WI38 (cell line): ENCODE measurements at regions not wholly inside any gene's neighbourhood (a gene's known extent, or its start where the extent isn't known, plus 50 kb on each side); places are given as distances from the start of the nearest gene placed in this dataset.

Experiments used
- H3K4me3 ChIP-seq: 2 replicates; pipeline ENCODE4 v1.5.1; 2011; ENCODE audit warnings: low read depth, mild to moderate bottlenecking, control low read depth, low read length
- CTCF ChIP-seq: IDR thresholded peaks from 2 replicates; pipeline ENCODE4 v1.5.1; 2012; ENCODE audit warnings: low read depth, mild to moderate bottlenecking, control low read depth, low read length

GRCh38 chr15:77771616-77772015, 138.9 kb upstream of the LINGO1 start:
- no peak for TF ChIP-seq CTCF
- no peak overlapping the region for H3K4me3 ChIP-seq

GRCh38 chr15:77769700-77770099, 137.0 kb upstream of the LINGO1 start:
- TF ChIP-seq CTCF, result no peak
- no peak overlapping the region for H3K4me3 ChIP-seq

DNA sequence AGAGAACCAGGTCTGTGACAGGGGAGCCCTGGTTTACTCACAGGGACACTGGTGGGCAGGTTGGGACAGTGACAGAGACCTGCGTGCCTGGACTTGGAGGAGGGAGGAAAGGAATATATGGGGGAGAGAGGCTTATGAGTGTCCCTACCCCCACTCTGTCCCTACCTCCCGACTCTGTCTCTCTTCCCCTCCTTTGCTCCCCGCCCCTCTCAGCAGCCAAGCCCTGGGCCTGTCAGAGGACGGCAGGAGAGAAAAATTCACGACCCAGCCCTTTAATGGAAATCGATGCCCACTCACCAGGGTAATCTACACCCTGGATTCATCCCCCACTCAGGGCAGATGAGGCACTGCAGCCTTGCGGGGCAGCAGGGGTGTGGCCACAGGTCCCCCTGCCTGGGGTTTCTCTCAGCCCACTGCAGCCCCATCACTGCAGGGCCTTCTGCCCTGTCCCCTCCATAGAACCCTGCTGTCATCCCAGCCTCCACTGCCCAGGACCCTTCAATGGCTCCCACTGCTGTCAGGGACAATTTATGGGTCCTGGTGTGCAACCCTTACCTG, 135.9 kb upstream of the LINGO1 start:
- no peak for TF ChIP-seq CTCF
- H3K4me3 ChIP-seq, result no peak overlapping the region

DNA sequence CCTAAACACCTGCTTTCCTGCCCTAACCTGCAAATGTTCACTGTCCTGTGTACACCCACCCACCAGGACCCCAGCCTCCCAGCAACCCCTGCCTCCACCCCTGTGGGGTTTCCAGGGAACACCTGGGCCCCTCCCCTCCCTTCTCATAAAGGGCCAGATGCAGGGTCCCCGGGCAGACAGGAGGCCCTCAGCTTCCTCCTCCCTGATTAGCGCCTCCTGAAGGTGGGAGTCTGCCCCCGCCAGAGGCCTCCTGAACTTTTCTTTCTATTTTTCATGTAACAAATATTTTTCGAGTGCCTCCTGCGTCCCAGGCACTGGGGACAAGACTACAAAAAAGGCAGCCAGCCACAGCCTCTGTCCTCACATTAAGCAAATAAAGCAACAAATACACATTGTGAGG, 135.4 kb upstream of the LINGO1 start:
- no peak overlapping the region for H3K4me3 ChIP-seq
- no peak for TF ChIP-seq CTCF

GRCh38 chr15:77764095-77764494, 131.4 kb upstream of the LINGO1 start:
- TF ChIP-seq CTCF, result no peak
- no peak overlapping the region for H3K4me3 ChIP-seq

- no peak overlapping the region for H3K4me3 ChIP-seq
- TF ChIP-seq CTCF, result no peak
Measured at GRCh38 chr15:77762747-77763355, 130.1 kb upstream of the LINGO1 start.

DNA sequence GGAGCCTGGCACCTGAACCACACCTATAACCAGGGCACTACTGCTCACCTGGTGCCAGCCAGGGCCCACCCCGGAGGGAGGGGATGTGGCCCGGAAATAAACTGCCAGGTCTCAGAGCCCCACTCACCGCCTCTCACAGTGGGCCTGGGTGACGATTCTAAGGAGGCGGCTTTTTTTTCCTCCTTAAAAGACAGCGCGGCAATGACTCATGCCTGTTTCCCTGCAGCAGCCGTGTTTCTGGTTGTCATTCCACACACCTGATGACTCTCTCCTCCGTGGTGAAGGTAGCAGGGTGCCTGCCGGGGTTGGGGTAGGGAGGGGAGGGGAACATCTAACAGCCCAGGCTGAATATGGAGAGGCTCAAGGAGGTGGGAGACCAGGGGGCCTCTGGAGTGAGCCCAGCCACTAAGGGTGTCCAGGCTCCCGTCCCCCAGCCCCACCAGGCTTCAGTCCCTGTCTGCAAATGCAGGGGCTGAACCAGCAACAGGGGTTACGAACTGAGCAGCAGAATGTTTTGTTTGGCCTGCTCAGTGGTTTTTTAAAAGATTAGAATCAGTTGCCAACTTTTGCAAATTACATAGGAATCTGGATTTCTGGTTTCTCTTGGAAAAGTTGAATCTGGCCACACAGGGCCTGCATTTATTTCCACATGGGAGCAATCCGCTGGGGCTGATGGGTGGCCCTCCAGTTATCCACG, 127.3 kb upstream of the LINGO1 start:
- no peak overlapping the region for H3K4me3 ChIP-seq
- no peak for TF ChIP-seq CTCF
